Osteocyte (in vitro differentiated cells): ENCODE measurements at regions not wholly inside any gene's neighbourhood (a gene's known extent, or its start where the extent isn't known, plus 50 kb on each side); places are given as distances from the start of the nearest gene placed in this dataset.

Experiments used
- DNase-seq: peaks from one replicate; pipeline ENCODE4 v3.0.0; 2021; ENCODE audit warnings: mixed read lengths; ENCODE audit not compliant: unreplicated experiment; ENCODE audit errors: extremely low spot score
- H3K27ac Mint-ChIP-seq: one replicate; pipeline ENCODE4 v1.8.0; 2021; ENCODE audit warnings: mild to moderate bottlenecking, mixed read lengths; ENCODE audit not compliant: unreplicated experiment
- H3K27me3 Mint-ChIP-seq: one replicate; pipeline ENCODE4 v1.8.0; 2021; ENCODE audit warnings: mixed read lengths; ENCODE audit not compliant: unreplicated experiment
- H3K36me3 Mint-ChIP-seq: one replicate; pipeline ENCODE4 v1.8.0; 2021; ENCODE audit warnings: mixed read lengths; ENCODE audit not compliant: unreplicated experiment
- H3K4me1 Mint-ChIP-seq: one replicate; pipeline ENCODE4 v1.8.0; 2021; ENCODE audit warnings: mixed read lengths; ENCODE audit not compliant: unreplicated experiment
- H3K4me3 Mint-ChIP-seq: one replicate; pipeline ENCODE4 v1.8.0; 2021; ENCODE audit warnings: mild to moderate bottlenecking, moderate library complexity, mixed read lengths; ENCODE audit not compliant: unreplicated experiment
- H3K9me3 Mint-ChIP-seq: one replicate; pipeline ENCODE4 v1.8.0; 2021; ENCODE audit warnings: mixed read lengths; ENCODE audit not compliant: unreplicated experiment
- CTCF ChIP-seq: fragments of 200-600 bp; sonication (generic); IDR thresholded peaks from 2 replicates; pipeline ENCODE4 v1.5.0; 2021; ENCODE audit warnings: antibody characterized with exemption, mild to moderate bottlenecking, moderate library complexity

- DNase-seq, result no peak
- TF ChIP-seq CTCF, result no peak
- H3K4me1 Mint-ChIP-seq, result no peaks in the 10 kb centered on the region
- H3K4me3 Mint-ChIP-seq, result no peak overlapping the region
- no peak overlapping the region for H3K27ac Mint-ChIP-seq
- no peaks in the 10 kb centered on the region for H3K9me3 Mint-ChIP-seq
- H3K27me3 Mint-ChIP-seq, result no peaks in the 10 kb centered on the region
- no peaks in the 10 kb centered on the region for H3K36me3 Mint-ChIP-seq
Measured at GRCh38 chr17:34485999-34486398, 93.4 kb upstream of the TMEM132E start.

- no peaks in the 10 kb centered on the region for H3K27me3 Mint-ChIP-seq
- H3K36me3 Mint-ChIP-seq, result no peaks in the 10 kb centered on the region
- no peak for DNase-seq
- H3K4me1 Mint-ChIP-seq, result no peaks in the 10 kb centered on the region
- no peak overlapping the region for H3K27ac Mint-ChIP-seq
- no peak overlapping the region for H3K4me3 Mint-ChIP-seq
- H3K9me3 Mint-ChIP-seq, result no peaks in the 10 kb centered on the region
- no peak for TF ChIP-seq CTCF
Measured at GRCh38 chr17:34484193-34484733, 95.1 kb upstream of the TMEM132E start.

GRCh38 chr17:34482730-34483129, 96.7 kb upstream of the TMEM132E start:
- H3K36me3 Mint-ChIP-seq, result no peaks in the 10 kb centered on the region
- TF ChIP-seq CTCF, result no peak
- H3K27me3 Mint-ChIP-seq, result no peaks in the 10 kb centered on the region
- no peaks in the 10 kb centered on the region for H3K9me3 Mint-ChIP-seq
- H3K4me3 Mint-ChIP-seq, result no peak overlapping the region
- no peaks in the 10 kb centered on the region for H3K4me1 Mint-ChIP-seq
- H3K27ac Mint-ChIP-seq, result no peak overlapping the region
- no peak for DNase-seq

GRCh38 chr17:34481779-34482178, 97.6 kb upstream of the TMEM132E start:
- Mint-ChIP-seq H3K4me3 (no peak overlapping the region), H3K27me3 (no peaks in the 10 kb centered on the region)

GRCh38 chr17:34479371-34479770, 100.0 kb upstream of the TMEM132E start:
- Mint-ChIP-seq H3K27ac (no peak overlapping the region), H3K4me1 (no peaks in the 10 kb centered on the region), H3K27me3 (no peaks in the 10 kb centered on the region), H3K36me3 (no peaks in the 10 kb centered on the region), H3K4me3 (no peak overlapping the region), H3K9me3 (no peaks in the 10 kb centered on the region)
- no peak for DNase-seq
- TF ChIP-seq CTCF, result no peak

More at GRCh38 chr17:34481779-34482178, 97.6 kb upstream of the TMEM132E start:
- H3K9me3 Mint-ChIP-seq, result no peaks in the 10 kb centered on the region
- no peaks in the 10 kb centered on the region for H3K4me1 Mint-ChIP-seq
- no peak for TF ChIP-seq CTCF
- no peaks in the 10 kb centered on the region for H3K36me3 Mint-ChIP-seq
- no peak overlapping the region for H3K27ac Mint-ChIP-seq
- DNase-seq, result no peak
